Endothelial cell of umbilical vein (primary cell): ENCODE measurements at regions not wholly inside any gene's neighbourhood (a gene's known extent, or its start where the extent isn't known, plus 50 kb on each side); places are given as distances from the start of the nearest gene placed in this dataset.

ENCODE experiments used
- BruUV-seq: library from RNA; stranded (reverse); fragments of 400-500 nt; replicated peaks from 2 replicates; lab custom pipeline; 2021; lab: Mats Ljungman, UMichigan
- CTCF ChIA-PET: fragments of 300-600, 350-600 bp; sonication (Branson Sonifier 250); formaldehyde crosslinking; loops from one replicate; lab custom pipeline; 2021; ENCODE audit warnings: antibody characterized with exemption, inconsistent platforms; lab: Charles Lee
- POLR2A ChIA-PET: fragments of 300-600, 350-600 bp; sonication (Branson Sonifier 250); formaldehyde crosslinking; loops from one replicate; lab custom pipeline; 2021; ENCODE audit warnings: antibody characterized with exemption, inconsistent platforms; lab: Charles Lee
- DNase-seq: peaks from one replicate; pipeline ENCODE4 v3.0.0-alpha.2; 2011; ENCODE audit warnings: low read depth, low spot score
- FAIRE-seq: peaks from 2 replicates; lab custom pipeline; 2011; peaks lifted over from hg19 to GRCh38; lab: Jason Lieb, UNC
- H2AFZ ChIP-seq: 2 replicates; pipeline ENCODE4 v1.6.0; 2012; ENCODE audit warnings: low read depth, low read length, control low read depth, inconsistent platforms
- H3K27ac ChIP-seq: 2 replicates; pipeline ENCODE4 v1.5.1; 2011; ENCODE audit warnings: low read depth, mild to moderate bottlenecking, control low read depth, low read length, moderate library complexity; ENCODE audit not compliant: insufficient read depth
- H3K27me3 ChIP-seq, 2 experiments: 2 replicates each; pipeline versions ENCODE4 v1.6.0 to v1.6.1; 2011; ENCODE audit warnings: low read length in 2 of 2, mixed read lengths in 1 of 2; ENCODE audit not compliant: control insufficient read depth in 2 of 2, insufficient read depth in 2 of 2
- H3K36me3 ChIP-seq, 2 experiments: 2 replicates in 1 of 2; 3 replicates in 1 of 2; pipeline ENCODE4 v1.5.1; 2011; ENCODE audit warnings: low read length in 2 of 2, mild to moderate bottlenecking in 1 of 2, moderate library complexity in 1 of 2; ENCODE audit not compliant: control insufficient read depth in 2 of 2, insufficient read depth in 2 of 2; ENCODE audit errors: extremely low read depth in 1 of 2
- H3K4me1 ChIP-seq: 3 replicates; pipeline ENCODE4 v1.5.1; 2011; ENCODE audit warnings: mild to moderate bottlenecking, low read length; ENCODE audit not compliant: control insufficient read depth, insufficient read depth; ENCODE audit errors: extremely low read depth
- H3K4me2 ChIP-seq: 2 replicates; pipeline ENCODE4 v1.6.1; 2011; ENCODE audit warnings: low read length, control low read depth, mixed read lengths; ENCODE audit not compliant: insufficient read depth
- H3K4me3 ChIP-seq, 3 experiments: fragments of 200-600 bp in 1 of 3; sonication (generic), shearing (Covaris generic) in 1 of 3; replicated peaks in 1 of 3; 2 replicates each; pipeline ENCODE4 v1.5.1; 2011 to 2016; ENCODE audit warnings: control low read depth in 3 of 3, low read length in 3 of 3, mild to moderate bottlenecking in 2 of 3, inconsistent platforms in 1 of 3, low read depth in 1 of 3, moderate library complexity in 1 of 3; ENCODE audit not compliant: insufficient read depth in 1 of 3
- H3K79me2 ChIP-seq: 2 replicates; pipeline ENCODE4 v1.6.0; 2012; ENCODE audit warnings: low read length, inconsistent platforms; ENCODE audit not compliant: control insufficient read depth, insufficient read depth
- H3K9ac ChIP-seq: replicated peaks from 2 replicates; pipeline ENCODE3; 2011; ENCODE audit warnings: low read length, control low read depth; ENCODE audit not compliant: insufficient read depth; ENCODE audit errors: extremely low read depth
- H3K9me1 ChIP-seq: replicated peaks from 3 replicates; pipeline ENCODE4 v1.6.0; 2011; ENCODE audit warnings: mild to moderate bottlenecking, low read length; ENCODE audit not compliant: control insufficient read depth, insufficient read depth; ENCODE audit errors: extremely low read depth
- H3K9me3 ChIP-seq: replicated peaks from 2 replicates; pipeline ENCODE4 v1.5.1; 2012; ENCODE audit warnings: low read length, inconsistent platforms; ENCODE audit not compliant: control insufficient read depth, insufficient read depth
- H4K20me1 ChIP-seq: replicated peaks from 2 replicates; pipeline ENCODE3; 2011; ENCODE audit warnings: mild to moderate bottlenecking, low read length; ENCODE audit not compliant: control insufficient read depth, insufficient read depth; ENCODE audit errors: extremely low read depth
- CTCF ChIP-seq, 2 donors: IDR thresholded peaks; 1 replicate in 1 of 2; 2 replicates in 1 of 2; pipeline ENCODE4 v1.5.1; 2011; ENCODE audit warnings: low read length in 2 of 2, mild to moderate bottlenecking in 2 of 2, moderate library complexity in 2 of 2, control low read depth in 1 of 2, inconsistent platforms in 1 of 2, low read depth in 1 of 2; ENCODE audit not compliant: insufficient read depth in 1 of 2; ENCODE audit errors: extremely low read depth in 1 of 2
- EZH2 ChIP-seq: IDR thresholded peaks from 2 replicates; pipeline ENCODE4 v1.6.1; 2012; ENCODE audit warnings: borderline replicate concordance, low read depth, mild to moderate bottlenecking, moderate library complexity, low read length, inconsistent platforms; ENCODE audit not compliant: severe bottlenecking
- FOS ChIP-seq: IDR thresholded peaks from 2 replicates; pipeline ENCODE4 v1.6.1; 2011; ENCODE audit warnings: mild to moderate bottlenecking, low read length, moderate library complexity, borderline replicate concordance; ENCODE audit not compliant: insufficient read depth
- GATA2 ChIP-seq: IDR thresholded peaks from 2 replicates; pipeline ENCODE4 v1.7.0; 2011; ENCODE audit warnings: low read depth, mild to moderate bottlenecking, moderate library complexity, mixed read lengths, low read length; ENCODE audit not compliant: insufficient read length, insufficient read depth
- JUN ChIP-seq: IDR thresholded peaks from 2 replicates; pipeline ENCODE4 v1.6.1; 2011; ENCODE audit warnings: borderline replicate concordance, low read depth; ENCODE audit not compliant: insufficient read length, insufficient read depth
- MYC ChIP-seq: IDR thresholded peaks from one replicate; pipeline ENCODE4 v1.6.1; 2011; ENCODE audit warnings: mild to moderate bottlenecking, low read depth, low read length
- POLR2A ChIP-seq: IDR thresholded peaks from 2 replicates; pipeline ENCODE4 v1.6.1; 2012; ENCODE audit warnings: low read depth, mild to moderate bottlenecking, control low read depth, low read length
- POLR2AphosphoS5 ChIP-seq: IDR thresholded peaks from 2 replicates; pipeline ENCODE4 v1.6.1; 2012; ENCODE audit warnings: low read depth, mild to moderate bottlenecking, control low read depth, low read length, moderate library complexity; ENCODE audit not compliant: insufficient read depth
- dilution Hi-C: fragments of 300-500 bp; cut with MboI; formaldehyde crosslinking; loops from one replicate; pipeline ENCODE4 v1.15.0; 2019; ENCODE audit warnings: low sequenced_read_pairs; ENCODE audit not compliant: extremely low pct_ligation_motif_present
- intact Hi-C: fragments of 100-400 bp; cut with micrococcal nuclease; formaldehyde crosslinking; loops from one replicate; pipeline ENCODE4 v1.10.0; 2022
- TF ChIP-seq, protein P1 (sequence below): IDR thresholded peaks from 2 replicates; pipeline ENCODE4 v1.6.1; 2011; ENCODE audit not compliant: insufficient read depth, insufficient read length

GRCh38 chr18:44320619-44321460 lies 359.8 kb upstream of the SETBP1 start:
- ChIA-PET POLR2A (no interaction called here), CTCF (interaction anchor here (0.7 to 1.9 kb wide), 4 partner anchors 190 to 700 kb away, joined by 3 to 4 read pairs (median 4); no protein-coding TSS in a partner anchor)
- H3K27ac ChIP-seq = no peak overlapping the region
- BruUV-seq = no TSS peak
- dilution Hi-C loops = no loop called here
- H3K4me2 ChIP-seq = no peak overlapping the region
- no peaks in the 10 kb centered on the region for H3K9me3 ChIP-seq
- H3K9ac ChIP-seq = no peak overlapping the region
- no peak overlapping the region for H3K4me3 ChIP-seq
- no peaks in the 10 kb centered on the region for H3K36me3 ChIP-seq
- H3K9me1 ChIP-seq = no peaks in the 10 kb centered on the region
- FAIRE-seq (no peak), DNase-seq (no peak)
- H4K20me1 ChIP-seq = no peaks in the 10 kb centered on the region
- no peaks in the 10 kb centered on the region for H3K4me1 ChIP-seq
- intact Hi-C loops = loop anchor here (10.0 kb wide), 1 partner anchor 894 kb away; no protein-coding TSS in a partner anchor
- H3K79me2 ChIP-seq = no peaks in the 10 kb centered on the region
- no peaks in the 10 kb centered on the region for H3K27me3 ChIP-seq
- no peak for TF ChIP-seq POLR2A
- TF ChIP-seq CTCF (IDR thresholded peaks at IDR 0.05; ENCODE audit: extremely low read depth in 1 of 2, insufficient read depth in 1 of 2, low read depth in 1 of 2, low read length in 2 of 2) = no peak
- no peak for TF ChIP-seq MYC
- no peak for TF ChIP-seq JUN
- TF ChIP-seq, protein P1, sequence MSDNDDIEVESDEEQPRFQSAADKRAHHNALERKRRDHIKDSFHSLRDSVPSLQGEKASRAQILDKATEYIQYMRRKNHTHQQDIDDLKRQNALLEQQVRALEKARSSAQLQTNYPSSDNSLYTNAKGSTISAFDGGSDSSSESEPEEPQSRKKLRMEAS = no peak
- TF ChIP-seq EZH2 = no peak
- no peak for TF ChIP-seq POLR2AphosphoS5
- TF ChIP-seq FOS = no peak
- no peak for TF ChIP-seq GATA2
- no peak overlapping the region for H2AFZ ChIP-seq
